WERI-Rb-1 (cell line): ENCODE measurements at regions not wholly inside any gene's neighbourhood (a gene's known extent, or its start where the extent isn't known, plus 50 kb on each side); places are given as distances from the start of the nearest gene placed in this dataset.

ENCODE experiments used
- DNase-seq: peaks from one replicate; pipeline ENCODE4 v3.0.0-alpha.2; 2020
- H3K27ac ChIP-seq: fragments of 250-450 bp; sonication (Bioruptor Pico); 2 replicates; pipeline ENCODE4 v1.5.1; 2020; ENCODE audit warnings: mild to moderate bottlenecking, moderate library complexity
- H3K27me3 ChIP-seq: fragments of 250-450 bp; sonication (Bioruptor Pico); 2 replicates; pipeline ENCODE4 v1.5.1; 2021; ENCODE audit warnings: mild to moderate bottlenecking, low read depth, moderate library complexity; ENCODE audit not compliant: insufficient read depth, severe bottlenecking
- H3K36me3 ChIP-seq: fragments of 250-450 bp; sonication (Bioruptor Pico); 2 replicates; pipeline ENCODE4 v1.5.1; 2020; ENCODE audit warnings: mild to moderate bottlenecking, moderate library complexity
- H3K4me3 ChIP-seq: 2 replicates; pipeline ENCODE4 v1.5.1; 2011; ENCODE audit warnings: low read depth, mild to moderate bottlenecking, control low read depth, low read length
- H3K9me3 ChIP-seq: fragments of 250-450 bp; sonication (Bioruptor Pico); 2 replicates; pipeline ENCODE4 v1.5.1; 2021; ENCODE audit warnings: mild to moderate bottlenecking, moderate library complexity; ENCODE audit not compliant: severe bottlenecking
- TF ChIP-seq, protein P1 (sequence below): IDR thresholded peaks from 2 replicates; pipeline ENCODE4 v1.5.1; 2011; ENCODE audit warnings: low read depth, mild to moderate bottlenecking, control low read depth, inconsistent platforms, low read length

DNA sequence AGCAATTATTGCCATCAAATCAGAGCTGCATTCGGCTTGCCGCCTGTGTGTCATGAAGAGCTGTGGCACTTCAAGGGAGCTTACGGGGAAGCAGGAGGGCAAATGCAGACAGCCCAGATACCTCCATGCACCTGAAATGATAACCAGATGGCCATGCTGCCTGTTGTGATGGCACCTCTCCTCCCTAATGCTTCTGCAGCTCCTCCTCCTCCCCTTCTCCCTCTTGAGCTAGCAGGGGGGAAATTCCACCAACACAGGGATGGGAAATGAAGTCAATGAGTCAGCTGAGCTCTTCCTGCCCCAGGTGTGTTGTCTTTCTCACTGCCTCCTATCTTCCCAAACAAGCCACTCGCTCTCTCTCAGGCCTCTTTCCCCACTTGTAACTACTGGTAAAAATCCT, 565.0 kb downstream of the BCOR start:
- Histone ChIP-seq H3K9me3 (no peaks in the 10 kb centered on the region), H3K36me3 (no peaks in the 10 kb centered on the region), H3K27ac (no peak overlapping the region), H3K4me3 (no peak overlapping the region), H3K27me3 (no peaks in the 10 kb centered on the region)
- TF ChIP-seq, protein P1, sequence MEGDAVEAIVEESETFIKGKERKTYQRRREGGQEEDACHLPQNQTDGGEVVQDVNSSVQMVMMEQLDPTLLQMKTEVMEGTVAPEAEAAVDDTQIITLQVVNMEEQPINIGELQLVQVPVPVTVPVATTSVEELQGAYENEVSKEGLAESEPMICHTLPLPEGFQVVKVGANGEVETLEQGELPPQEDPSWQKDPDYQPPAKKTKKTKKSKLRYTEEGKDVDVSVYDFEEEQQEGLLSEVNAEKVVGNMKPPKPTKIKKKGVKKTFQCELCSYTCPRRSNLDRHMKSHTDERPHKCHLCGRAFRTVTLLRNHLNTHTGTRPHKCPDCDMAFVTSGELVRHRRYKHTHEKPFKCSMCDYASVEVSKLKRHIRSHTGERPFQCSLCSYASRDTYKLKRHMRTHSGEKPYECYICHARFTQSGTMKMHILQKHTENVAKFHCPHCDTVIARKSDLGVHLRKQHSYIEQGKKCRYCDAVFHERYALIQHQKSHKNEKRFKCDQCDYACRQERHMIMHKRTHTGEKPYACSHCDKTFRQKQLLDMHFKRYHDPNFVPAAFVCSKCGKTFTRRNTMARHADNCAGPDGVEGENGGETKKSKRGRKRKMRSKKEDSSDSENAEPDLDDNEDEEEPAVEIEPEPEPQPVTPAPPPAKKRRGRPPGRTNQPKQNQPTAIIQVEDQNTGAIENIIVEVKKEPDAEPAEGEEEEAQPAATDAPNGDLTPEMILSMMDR, result no peak
- DNase-seq, result no peak

DNA sequence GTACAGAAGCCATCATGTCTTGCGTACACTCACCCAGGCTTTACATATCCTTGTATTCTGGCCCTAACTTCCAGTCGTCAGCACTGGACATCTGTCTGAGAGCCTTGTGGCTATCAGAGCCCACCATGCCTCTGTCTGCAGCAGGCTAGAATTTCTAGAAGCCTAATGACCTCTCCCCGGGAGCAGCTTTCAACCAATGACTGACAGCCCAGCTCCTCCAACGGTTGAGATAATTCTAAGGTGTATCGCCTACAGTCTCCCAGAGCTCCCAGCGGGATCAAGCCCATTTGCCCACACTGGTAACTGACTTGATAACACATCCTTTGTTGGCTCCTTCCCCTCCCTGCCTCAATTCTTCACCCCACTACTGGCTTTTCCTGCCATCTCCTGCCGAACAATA, 562.8 kb downstream of the BCOR start:
- Histone ChIP-seq H3K36me3 (no peaks in the 10 kb centered on the region), H3K27ac (no peak overlapping the region), H3K4me3 (no peak overlapping the region), H3K27me3 (no peaks in the 10 kb centered on the region), H3K9me3 (no peaks in the 10 kb centered on the region)
- no peak for DNase-seq
- TF ChIP-seq, protein P1, result no peak

DNA sequence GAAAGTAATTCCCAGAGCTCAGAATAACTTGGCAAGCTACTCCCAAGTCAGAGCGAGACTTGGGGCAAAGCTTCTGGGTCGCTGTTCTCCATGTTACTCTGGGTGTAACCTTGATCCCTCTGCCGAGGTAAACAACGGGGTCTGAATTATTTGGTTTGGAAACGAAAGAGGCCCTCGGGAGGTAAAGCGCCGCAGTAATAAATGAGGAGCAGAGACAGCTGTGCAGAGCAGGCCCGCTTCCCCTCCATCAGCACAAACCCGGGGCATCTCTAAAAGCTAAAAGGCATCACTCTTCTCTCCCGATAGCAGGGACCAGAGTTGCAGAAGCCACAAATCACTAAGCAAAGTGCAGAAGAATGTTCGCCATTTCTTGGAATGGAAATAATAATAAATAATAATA, 561.5 kb downstream of the BCOR start:
- TF ChIP-seq, protein P1, result no peak
- Histone ChIP-seq H3K9me3 (no peaks in the 10 kb centered on the region), H3K36me3 (no peaks in the 10 kb centered on the region), H3K27ac (no peak overlapping the region), H3K4me3 (no peak overlapping the region), H3K27me3 (no peaks in the 10 kb centered on the region)
- no peak for DNase-seq

GRCh38 chrX:39541881-39542280, 555.9 kb downstream of the BCOR start:
- Histone ChIP-seq H3K27me3 (no peaks in the 10 kb centered on the region), H3K36me3 (no peaks in the 10 kb centered on the region), H3K9me3 (peaks cover 6% of the 10 kb centered on the region), H3K4me3 (no peak overlapping the region), H3K27ac (no peak overlapping the region)
- no peak for DNase-seq
- TF ChIP-seq, protein P1, result no peak

DNA sequence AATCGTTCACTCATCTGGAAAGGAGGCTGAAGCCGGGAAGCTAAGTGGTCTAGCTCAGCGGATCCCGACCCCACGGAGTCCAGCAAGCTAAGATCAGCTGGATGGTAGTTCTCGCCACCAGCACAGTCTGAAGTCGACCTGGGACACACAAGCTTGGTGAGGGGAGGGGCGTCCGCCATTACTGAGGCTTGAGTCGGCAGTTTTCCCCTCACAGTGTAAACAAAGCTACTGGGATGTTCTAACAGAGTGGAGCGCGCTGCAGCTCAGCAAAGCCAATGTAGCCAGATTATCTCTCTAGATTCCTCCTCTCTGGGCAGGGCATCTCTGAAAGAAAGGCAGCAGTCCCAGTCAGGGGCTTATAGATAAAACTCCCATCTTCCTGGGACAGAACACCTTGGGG, 555.4 kb downstream of the BCOR start:
- H3K9me3 ChIP-seq, result peaks cover 6% of the 10 kb centered on the region
- TF ChIP-seq, protein P1, result no peak
- no peak overlapping the region for H3K27ac ChIP-seq
- no peak for DNase-seq
- H3K36me3 ChIP-seq, result no peaks in the 10 kb centered on the region
- H3K27me3 ChIP-seq, result no peaks in the 10 kb centered on the region
- no peak overlapping the region for H3K4me3 ChIP-seq

GRCh38 chrX:39550795-39551361, 546.9 kb downstream of the BCOR start:
- no peak for DNase-seq
- TF ChIP-seq, protein P1, result no peak
- no peak overlapping the region for H3K27ac ChIP-seq
- H3K4me3 ChIP-seq, result no peak overlapping the region
- no peaks in the 10 kb centered on the region for H3K36me3 ChIP-seq
- peaks cover 8% of the 10 kb centered on the region for H3K9me3 ChIP-seq
- no peaks in the 10 kb centered on the region for H3K27me3 ChIP-seq
